GM18868 (cell line): ENCODE measurements at regions not wholly inside any gene's neighbourhood (a gene's known extent, or its start where the extent isn't known, plus 50 kb on each side); places are given as distances from the start of the nearest gene placed in this dataset.
"Not testable (repeated sequence)": the region's sequence is repeated elsewhere in the genome, so short reads cannot be mapped to it uniquely, and the experiment has no call there.

Source experiments
- ATAC-seq: cut with Tn5 transposase; IDR thresholded peaks from one replicate; pipeline ENCODE4 v1.9.1; 2021; ENCODE audit warnings: mild to moderate bottlenecking, moderate library complexity; ENCODE audit not compliant: unreplicated experiment

DNA sequence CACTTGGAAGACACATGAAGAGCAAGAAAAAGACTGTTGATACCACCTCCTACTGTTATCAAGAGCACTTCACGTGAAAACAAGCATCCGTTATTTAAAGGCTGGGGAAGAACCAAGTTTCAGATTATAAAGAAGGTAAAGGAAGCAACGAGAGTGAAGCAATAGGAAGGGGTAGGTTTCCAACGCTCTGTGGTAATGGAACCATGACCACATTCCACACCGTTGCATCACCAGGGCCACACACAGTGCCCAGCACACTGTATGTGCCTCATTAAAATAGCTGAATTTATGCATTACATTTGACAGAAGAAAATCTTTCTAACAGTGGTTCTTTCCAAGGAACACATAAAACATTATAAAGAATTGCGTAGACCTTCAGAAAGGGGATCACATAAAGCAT is 435.8 kb downstream of the MRPL39 start:
- ATAC-seq = no peak

DNA sequence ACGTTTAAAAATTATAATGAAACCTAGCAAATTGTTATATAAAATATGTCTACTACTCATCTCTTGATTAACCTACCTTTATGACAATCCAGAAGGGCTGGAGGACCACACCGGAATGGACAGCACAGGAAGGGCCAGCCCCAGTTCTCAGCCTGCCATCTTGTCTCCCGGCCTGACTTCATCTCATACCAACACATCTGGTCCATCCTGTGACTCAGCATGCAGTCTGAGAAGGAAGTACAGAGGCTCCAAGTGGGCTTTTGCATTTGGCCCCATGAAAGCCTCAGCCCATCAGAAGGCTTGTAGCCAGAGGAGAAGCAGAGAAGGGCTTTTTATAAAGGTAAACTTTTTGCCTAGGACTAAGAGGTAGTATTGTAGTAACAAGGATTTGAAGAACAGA is 436.6 kb downstream of the MRPL39 start:
- ATAC-seq = no peak

DNA sequence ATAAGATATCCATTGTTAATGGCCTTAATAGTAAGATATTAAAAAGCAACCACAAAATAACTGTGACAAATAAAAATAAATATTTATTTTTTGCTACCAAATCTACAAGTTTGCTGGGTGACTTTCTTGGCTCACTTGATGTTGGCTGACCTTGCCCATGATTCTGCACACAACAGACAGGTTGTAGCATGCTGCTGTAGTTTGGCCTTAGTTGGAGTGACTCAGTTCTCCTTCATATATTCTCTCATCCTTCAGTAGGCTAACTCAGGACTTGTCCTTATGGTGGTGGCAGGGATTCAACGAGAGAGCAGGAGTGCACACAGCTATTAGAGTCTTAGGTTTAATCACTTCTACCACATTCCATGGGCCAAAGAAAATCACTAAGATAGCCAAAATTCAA is 437.9 kb downstream of the MRPL39 start:
- ATAC-seq = no peak

DNA sequence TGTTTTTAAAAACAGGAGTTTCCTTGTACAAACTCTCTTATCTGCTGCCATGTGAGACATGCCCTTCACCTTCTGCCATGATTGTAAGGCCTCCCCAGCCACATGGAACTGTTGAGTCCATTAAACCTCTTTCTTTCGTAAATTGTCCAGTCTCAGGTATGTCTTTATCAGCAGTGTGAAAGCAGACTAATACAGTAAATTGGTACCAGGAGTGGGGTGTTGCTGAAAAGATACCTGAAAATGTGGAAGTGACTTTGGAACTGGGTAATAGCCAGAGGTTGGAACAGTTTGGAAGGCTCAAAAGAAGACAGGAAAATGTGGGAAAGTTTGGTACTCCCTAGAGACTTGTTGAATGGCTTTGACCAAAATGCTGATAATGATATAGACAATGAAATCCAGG is 440.4 kb downstream of the MRPL39 start:
- not testable (repeated sequence) for ATAC-seq

DNA sequence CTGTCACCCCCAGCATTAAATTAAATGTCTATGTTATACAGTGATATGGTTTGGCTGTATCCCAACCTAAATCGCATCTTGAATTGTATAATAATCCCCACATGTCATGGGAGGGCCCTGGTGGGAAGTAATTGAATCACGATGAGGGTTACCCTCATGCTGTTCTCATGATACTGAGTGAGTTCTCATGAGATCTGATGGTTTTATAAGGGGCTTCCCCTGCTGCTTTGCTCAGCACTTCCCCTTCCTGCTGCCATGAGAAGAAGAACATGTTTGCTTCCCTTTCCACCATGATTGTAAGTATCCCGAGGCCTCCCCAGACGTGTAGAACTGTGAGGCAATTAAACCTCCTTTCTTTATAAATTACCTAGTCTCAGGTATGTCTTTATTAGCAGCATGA is 445.7 kb downstream of the MRPL39 start:
- ATAC-seq = no peak

DNA sequence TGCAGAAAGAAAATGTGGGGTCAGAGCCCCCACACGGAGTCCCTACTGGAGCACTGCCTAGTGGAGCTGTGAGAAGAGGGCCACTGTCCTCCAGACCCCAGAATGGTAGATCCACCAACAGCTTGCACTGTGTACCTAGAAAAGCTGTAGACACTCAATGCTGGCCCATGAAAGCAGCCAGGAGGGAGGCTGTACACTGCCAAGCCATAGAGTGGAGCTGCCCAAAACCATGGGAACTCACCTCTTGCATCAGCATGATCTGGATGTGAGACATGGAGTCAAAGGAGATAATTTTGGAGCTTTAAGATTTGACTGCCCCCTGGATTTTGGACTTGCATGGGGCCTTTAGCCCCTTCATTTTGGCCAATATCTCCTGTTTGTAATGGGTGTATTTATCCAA is 452.3 kb downstream of the MRPL39 start:
- not testable (repeated sequence) for ATAC-seq

DNA sequence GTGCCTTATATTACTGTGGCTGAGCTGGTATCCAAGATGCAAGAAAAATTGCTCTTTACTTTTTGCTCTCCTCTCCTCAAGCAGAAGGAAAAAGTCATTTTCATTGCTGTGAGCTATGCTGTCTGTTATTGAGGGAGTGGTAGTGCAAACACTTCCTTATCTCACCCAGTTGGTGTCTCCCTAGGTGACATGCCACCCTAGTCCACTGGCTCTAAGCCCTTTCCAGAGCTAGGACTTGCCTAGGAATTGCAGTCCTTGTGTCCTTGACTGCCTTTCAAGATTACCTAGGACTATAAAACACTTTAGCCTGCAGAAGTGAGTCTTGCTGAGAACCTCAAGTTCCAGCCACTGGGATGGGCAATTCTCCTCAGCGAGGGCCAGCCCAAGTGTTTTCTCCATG is 458.3 kb downstream of the MRPL39 start:
- ATAC-seq = no peak

DNA sequence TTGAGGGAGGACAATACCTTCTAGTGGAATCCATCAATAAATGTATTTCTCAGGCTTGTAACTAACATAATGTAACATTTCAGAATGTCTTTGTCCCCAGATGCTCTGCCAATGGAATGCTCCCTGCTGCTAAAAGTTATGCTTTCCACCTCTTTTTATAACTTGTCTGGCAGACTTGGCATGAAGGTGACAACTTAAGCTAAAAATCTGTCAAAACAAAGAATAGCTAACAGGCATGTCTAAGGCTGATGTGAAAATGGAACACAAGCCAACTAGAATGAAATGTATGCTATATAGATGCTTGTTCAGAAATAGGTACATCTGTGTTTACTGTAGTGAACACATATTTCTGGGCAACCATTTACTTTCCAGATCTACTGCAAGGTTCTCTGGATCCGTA is 467.9 kb downstream of the MRPL39 start:
- no peak for ATAC-seq

DNA sequence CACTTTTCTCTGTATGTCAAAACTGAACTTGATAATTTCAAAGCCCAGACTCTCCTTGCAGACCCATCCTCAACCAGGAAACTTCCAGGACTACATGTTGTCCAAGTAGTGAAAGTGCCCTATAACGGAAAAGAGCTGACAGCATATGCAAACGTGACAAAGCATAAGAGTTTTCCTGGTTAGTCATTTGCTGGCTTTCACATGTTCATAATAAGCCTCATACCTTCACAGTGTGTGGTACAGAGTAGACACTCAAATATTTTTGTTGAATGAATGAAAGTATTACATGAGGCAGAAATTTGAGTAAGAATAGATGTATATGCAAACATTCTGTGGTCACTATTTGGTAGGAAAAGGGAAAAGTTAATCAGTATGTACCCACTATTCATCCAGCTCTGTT is 473.3 kb downstream of the MRPL39 start:
- ATAC-seq = no peak

DNA sequence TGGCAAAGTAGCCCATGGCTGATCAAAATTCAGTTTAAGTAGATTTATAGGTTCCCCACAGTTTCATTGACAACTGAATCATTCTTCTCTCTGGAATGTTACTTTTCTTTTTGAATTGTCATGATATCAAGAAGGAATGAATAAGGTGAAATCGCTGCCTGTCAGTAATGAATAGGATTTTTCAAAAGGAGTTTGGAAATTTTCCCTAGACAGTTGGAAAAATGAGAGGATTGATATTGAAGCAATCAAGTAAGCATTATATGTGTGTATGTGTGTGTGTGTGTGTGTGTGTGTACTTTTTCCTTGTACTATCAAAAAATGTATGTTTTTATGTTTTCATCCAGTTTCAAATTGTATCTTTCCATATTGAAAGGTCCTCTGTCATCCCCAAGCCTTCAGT is 479.5 kb downstream of the MRPL39 start:
- ATAC-seq = no peak

DNA sequence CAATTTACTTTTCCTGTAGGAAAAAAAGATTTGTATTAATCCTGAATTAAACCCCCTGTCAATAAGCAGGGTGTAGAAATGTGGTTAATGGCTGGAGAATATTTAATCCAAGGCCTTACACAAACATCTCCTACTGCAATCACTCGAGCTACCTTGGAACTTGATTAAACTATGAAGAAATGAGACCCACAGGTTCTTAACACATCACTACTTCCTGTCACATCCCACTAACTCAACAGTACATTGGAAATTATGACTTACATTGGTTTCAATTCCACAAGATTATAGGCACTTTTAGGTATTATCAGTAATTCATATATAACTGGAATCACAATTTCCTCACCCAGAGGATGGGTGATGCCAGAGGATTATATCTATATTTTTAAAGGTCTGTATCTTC is 480.3 kb downstream of the MRPL39 start:
- ATAC-seq = no peak

DNA sequence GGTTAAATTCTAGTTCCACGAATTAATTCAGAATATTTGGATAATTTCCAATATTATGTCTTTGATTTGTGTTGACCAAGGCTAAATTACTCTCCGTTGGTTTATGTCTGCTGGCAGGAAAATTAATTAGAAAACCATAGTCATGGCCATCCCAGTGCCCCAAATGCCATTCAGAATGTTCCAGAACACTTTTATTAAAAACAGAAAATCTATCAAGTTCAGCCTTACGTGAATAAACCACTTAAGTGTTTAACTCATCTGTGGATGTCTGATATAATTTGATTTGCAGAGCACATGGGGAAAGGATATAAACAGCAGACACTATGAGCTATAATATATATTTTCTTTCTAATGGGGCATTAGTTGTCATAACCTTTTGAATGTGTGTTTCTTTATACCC is 480.7 kb downstream of the MRPL39 start:
- ATAC-seq = no peak

DNA sequence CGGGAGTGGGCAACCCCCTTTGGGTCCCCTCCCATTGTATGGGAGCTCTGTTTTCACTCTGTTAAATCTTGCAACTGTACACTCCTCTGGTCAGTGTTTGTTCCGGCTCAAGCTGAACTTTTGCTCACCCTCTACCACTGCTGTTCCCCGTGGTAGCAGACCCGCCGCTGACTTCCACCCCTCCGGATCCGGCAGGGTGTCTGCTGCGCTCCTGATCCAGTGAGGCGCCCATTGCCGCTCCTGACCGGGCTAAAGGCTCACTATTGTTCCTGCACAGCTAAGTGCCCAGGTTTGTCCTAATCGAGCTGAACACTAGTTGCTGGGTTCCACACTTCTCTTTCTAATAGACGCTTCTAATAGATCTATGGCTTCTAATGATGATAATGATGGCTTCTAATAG is 488.6 kb downstream of the MRPL39 start:
- ATAC-seq = no peak

DNA sequence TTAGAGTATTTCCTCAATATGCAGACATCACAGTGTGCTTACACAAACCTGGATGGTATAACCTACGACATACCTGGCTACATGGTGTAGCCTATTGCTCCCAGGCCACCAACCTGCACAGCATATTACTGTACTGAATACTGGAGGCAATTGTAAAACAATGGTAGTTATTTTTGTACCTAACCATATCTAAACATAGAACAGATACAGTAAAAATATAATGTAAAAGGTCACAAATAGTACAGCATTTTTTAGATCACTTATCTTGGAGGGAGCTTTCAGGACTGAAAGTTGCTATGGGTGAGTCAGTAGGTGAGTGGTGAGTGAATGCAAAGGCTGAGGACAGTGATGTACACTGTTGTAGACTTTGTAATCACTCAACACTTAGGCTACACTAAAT is 492.3 kb downstream of the MRPL39 start:
- ATAC-seq = peak; percentile 92

DNA sequence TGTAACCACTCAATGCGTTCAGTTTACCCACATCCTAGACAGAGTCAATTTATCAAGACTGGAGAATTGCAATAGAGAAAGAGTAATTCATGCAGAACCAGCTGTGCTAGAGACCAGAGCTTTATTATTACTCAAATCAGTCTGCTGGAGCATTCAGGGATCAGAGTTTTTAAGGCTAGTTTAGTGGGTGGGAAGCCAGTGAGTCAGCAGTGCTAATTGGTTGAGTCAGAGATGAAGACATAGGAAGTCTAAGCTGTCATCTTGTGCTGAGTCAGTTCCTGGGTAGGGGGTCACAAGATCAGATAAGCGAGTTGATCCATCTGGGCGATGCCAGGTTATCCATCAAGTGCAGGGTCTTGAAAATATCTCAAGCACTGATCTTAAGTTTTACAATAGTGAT is 499.6 kb downstream of the MRPL39 start:
- ATAC-seq = no peak

DNA sequence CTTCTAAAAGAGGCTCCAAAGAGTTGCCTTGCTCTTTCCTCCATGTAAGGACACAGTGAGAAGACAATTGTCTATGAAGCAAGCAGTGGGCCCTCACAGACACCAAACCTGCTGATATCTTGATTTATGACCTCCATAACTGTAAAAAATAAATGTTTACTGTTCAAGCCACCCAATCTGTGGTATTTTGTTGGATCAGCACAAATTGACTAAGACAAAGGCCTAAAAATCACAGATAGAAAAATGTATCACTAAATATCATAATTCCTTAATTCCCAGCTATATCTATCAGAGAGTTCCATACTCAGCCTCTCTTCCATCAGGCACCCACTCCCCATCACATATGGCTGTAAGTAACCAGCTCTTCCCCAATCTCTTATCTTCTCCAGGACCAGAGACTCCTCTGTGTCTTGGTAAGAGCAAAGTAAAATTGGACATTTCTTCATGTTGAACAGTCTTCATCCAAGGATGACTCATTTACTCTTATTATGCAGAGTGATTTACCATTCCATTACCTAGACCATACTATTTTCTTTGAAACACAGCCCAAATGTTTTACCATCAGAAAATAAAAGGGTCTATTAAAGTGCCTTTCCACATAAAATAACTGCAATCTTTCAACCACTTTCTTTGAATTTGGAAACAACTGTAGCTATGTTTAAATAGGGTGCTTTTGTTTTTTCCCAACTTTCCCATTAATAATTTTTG is 503.6 kb downstream of the MRPL39 start:
- ATAC-seq = no peak

DNA sequence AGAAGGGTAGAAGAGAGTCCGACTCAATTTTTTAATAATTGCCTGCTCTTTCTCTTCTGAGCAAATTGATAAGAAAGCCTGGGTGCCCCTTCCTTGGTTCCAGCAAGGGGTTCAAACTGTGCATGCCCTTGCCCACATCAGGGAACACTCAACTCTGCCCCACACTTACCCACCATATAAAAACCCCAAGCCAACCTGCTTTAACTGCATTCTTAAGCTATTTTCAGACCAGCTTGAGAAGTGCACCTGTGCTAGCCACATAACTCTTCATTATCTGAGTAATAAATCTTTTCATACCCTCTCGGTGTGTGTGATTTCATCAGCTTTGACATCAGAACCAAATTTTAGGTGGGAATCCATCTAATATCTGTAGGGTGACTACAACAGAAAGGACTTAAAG is 509.6 kb downstream of the MRPL39 start:
- no peak for ATAC-seq

DNA sequence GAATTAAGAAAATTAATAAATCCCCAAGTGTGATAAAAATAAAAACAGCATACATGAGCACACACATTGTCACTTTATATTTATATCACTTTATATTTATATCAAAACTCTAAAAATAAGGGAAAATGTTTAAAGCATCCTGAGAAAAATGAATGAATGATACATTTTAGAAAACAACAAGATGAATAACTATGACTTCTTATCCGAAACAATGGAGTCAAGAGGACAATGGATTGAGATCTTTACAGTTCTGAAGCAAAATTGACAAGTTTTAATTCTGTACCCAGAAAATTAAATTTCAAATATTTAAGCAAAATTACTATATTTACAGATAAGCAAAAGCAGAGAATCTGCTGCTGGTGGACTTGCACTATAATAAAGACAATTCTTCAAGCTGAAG is 512.6 kb downstream of the MRPL39 start:
- ATAC-seq = no peak

DNA sequence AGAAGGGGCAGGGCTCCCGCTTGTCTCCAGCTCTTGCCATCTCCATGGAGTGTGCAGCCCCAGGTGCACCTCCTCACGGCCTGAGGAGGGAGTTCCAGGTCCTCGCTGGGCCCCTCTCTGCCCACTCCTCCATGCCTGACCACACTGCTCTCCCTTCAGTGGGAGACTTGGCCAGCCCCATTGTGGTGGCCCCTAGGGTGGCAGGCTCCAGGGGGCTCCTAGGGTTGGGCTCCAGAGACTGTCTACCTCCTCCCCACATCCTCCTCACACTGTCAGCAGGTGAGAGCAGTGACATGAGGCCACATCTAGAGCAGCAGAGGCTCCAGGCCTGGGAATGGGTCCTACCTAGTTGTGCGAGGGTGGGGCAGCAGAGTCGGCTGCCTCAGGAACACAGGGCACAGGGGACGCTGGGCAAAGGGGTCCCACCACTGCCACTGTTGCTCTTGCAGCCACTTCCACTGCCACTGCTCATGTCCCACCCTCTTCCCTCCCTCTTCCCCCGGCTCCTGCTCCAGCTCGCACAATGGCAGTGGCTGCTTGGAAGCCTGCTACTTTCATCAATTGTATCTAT is 514.8 kb downstream of the MRPL39 start:
- ATAC-seq = no peak

DNA sequence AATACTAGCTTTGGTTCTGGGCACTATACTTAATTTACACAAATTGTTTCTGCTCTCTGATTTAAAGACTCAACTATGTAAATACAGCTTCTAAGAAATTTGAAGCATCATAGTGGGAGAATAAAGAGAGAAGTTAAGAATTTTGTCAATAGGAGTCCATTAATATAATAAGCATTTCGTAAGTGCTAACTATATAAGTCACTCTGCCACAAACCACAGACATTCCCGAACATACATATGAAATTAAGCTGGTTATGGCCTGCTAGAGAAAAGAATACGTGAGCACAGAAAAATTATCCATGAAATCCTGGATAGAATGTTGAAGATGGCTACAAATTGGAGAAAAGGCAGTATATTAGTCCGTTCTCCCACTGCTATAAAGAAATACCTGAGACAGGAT is 526.2 kb downstream of the MRPL39 start:
- no peak for ATAC-seq

DNA sequence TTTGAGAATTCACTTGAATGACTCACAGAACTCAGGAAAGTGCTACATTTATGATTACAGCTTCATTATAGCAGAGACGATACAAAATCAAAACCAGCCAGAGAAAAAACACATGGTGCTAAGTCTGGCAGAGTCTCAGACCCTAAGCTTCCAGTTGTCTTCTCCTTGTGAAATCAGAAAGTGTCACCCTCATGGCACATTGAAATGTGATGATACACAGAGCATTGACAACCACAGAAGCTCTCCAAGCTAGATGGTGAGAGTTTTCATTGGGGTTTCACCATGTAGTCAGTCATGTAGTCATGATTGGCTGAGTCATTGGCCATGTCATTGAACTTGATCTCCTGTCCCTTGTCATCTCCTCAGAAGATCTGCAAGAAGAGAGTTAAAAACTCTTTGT is 526.6 kb downstream of the MRPL39 start:
- peak; percentile 61 for ATAC-seq

DNA sequence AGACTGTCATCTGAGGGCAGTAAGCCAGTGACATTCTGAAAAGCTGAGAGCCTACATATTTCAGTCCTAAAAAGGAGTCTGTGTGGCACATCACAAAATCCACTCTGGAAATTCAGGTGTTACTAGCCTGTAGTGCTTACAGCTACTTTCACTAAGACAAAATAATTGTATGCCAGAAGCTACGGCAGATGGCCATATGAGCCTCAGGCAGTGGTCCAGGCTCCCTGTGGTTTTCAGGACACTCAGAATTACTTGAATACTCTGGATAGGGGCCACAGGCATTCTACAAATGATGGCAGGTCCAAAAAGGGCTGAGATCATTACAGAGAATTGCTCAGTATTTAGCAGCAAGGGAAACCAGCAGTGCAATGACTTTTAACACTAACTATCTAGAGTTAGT is 527.1 kb downstream of the MRPL39 start:
- ATAC-seq = no peak

DNA sequence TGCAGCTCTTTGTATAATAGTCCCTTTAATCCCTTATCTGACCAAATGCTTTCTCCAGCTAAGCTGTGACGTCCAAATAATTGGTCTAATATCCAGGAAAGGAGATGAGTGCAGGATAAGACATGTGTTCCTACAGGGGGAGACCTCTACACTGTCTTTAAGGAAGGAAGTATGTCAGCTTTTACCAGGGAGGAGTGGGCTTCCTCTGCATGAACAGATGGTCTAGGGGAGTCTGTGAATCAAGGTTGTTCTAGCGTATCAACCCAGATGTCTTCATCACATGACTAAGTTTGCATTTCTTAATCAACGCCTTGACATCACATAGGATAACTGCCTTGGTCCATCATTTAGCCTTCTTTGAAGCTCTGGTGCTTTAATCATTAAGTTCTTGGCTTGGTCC is 528.2 kb downstream of the MRPL39 start:
- ATAC-seq = no peak
